HG02870 (cell line): ENCODE measurements at regions not wholly inside any gene's neighbourhood (a gene's known extent, or its start where the extent isn't known, plus 50 kb on each side); places are given as distances from the start of the nearest gene placed in this dataset.

Source experiments
- ATAC-seq: cut with Tn5 transposase; IDR thresholded peaks from one replicate; pipeline ENCODE4 v1.9.1; 2021; ENCODE audit warnings: mild to moderate bottlenecking, moderate library complexity; ENCODE audit not compliant: unreplicated experiment

GRCh38 chr4:35124106-35124505 is 1120.2 kb downstream of the ARAP2 start:
- ATAC-seq = no peak

GRCh38 chr4:35125995-35126712 is 1118.2 kb downstream of the ARAP2 start:
- no peak for ATAC-seq

- ATAC-seq = no peak
Measured at GRCh38 chr4:35138449-35138848, 1105.9 kb downstream of the ARAP2 start.

GRCh38 chr4:35147761-35148160 is 1096.6 kb downstream of the ARAP2 start:
- ATAC-seq = no peak

GRCh38 chr4:35151816-35152572 is 1092.3 kb downstream of the ARAP2 start:
- no peak for ATAC-seq

- ATAC-seq = no peak
Measured at GRCh38 chr4:35163168-35163567, 1081.1 kb downstream of the ARAP2 start.

- ATAC-seq = no peak
Measured at GRCh38 chr4:35164063-35164462, 1080.3 kb downstream of the ARAP2 start.

- ATAC-seq = no peak
Measured at GRCh38 chr4:35166466-35166865, 1077.8 kb downstream of the ARAP2 start.

GRCh38 chr4:35167385-35167784 is 1076.9 kb downstream of the ARAP2 start:
- ATAC-seq = no peak

- ATAC-seq = no peak
Measured at GRCh38 chr4:35175487-35175886, 1068.8 kb downstream of the ARAP2 start.

- no peak for ATAC-seq
Measured at GRCh38 chr4:35175894-35176293, 1068.4 kb downstream of the ARAP2 start.

- no peak for ATAC-seq
Measured at GRCh38 chr4:35182451-35182850, 1061.9 kb downstream of the ARAP2 start.

GRCh38 chr4:35189988-35190613 is 1054.2 kb downstream of the ARAP2 start:
- no peak for ATAC-seq

GRCh38 chr4:35201403-35201802 is 1042.9 kb downstream of the ARAP2 start:
- no peak for ATAC-seq

- no peak for ATAC-seq
Measured at GRCh38 chr4:35216636-35217035, 1027.7 kb downstream of the ARAP2 start.

- ATAC-seq = no peak
Measured at GRCh38 chr4:35217331-35217730, 1027.0 kb downstream of the ARAP2 start.

GRCh38 chr4:35228313-35228712 is 1016.0 kb downstream of the ARAP2 start:
- ATAC-seq = no peak

- ATAC-seq = no peak
Measured at GRCh38 chr4:35229021-35229420, 1015.3 kb downstream of the ARAP2 start.

- no peak for ATAC-seq
Measured at GRCh38 chr4:35237924-35238323, 1006.4 kb downstream of the ARAP2 start.

GRCh38 chr4:35238793-35239192 is 1005.5 kb downstream of the ARAP2 start:
- no peak for ATAC-seq

GRCh38 chr4:35246493-35246892 is 997.8 kb downstream of the ARAP2 start:
- no peak for ATAC-seq

GRCh38 chr4:35247047-35247446 is 997.3 kb downstream of the ARAP2 start:
- no peak for ATAC-seq
